ENCODE measurements at regions not wholly inside any gene's neighbourhood (a gene's known extent, or its start where the extent isn't known, plus 50 kb on each side); places are given as distances from the start of the nearest gene placed in this dataset.

DNA sequence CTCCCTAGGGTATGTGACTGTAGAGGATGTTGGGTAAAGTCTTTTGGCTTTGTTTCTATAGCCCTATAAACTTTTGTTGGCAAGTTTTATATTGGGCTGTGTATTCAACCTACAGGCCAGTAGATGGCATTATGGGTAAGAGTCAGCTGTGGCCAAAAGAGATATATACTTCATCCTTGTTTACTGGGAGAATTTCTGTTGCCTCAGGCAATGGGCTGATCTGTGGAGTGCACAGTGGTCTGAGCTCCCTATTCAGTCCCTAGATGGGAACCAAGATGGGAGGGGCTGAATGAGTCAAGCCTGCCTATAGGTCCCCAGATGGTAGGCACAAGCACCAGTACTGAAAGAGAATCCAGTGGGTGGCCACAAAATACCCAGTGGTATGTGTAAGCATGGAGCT lies 580.6 kb downstream of the EPHA5 start:
- TF ChIP-seq NFRKB (IDR thresholded peaks at IDR 0.05) (no peak), TARDBP (IDR thresholded peaks at IDR 0.05) (no peak), FOXM1 (IDR thresholded peaks at IDR 0.05; ENCODE audit: borderline replicate concordance) (no peak), ZNF384 (IDR thresholded peaks at IDR 0.05) (no peak), CTBP1 (IDR thresholded peaks at IDR 0.05; ENCODE audit: borderline replicate concordance) (no peak), SP1 (IDR thresholded peaks at IDR 0.05) (no peak), FOXA1 (IDR thresholded peaks at IDR 0.05) (no peak), HDGF (IDR thresholded peaks at IDR 0.05; ENCODE audit: borderline replicate concordance) (no peak), LEF1 (IDR thresholded peaks at IDR 0.05; ENCODE audit: borderline replicate concordance) (no peak), SUZ12 (IDR thresholded peaks at IDR 0.05) (no peak), BHLHE40 (IDR thresholded peaks at IDR 0.05; ENCODE audit: borderline replicate concordance) (no peak), ARNT (IDR thresholded peaks at IDR 0.05) (no peak)
- TF ChIP-seq, protein P1, sequence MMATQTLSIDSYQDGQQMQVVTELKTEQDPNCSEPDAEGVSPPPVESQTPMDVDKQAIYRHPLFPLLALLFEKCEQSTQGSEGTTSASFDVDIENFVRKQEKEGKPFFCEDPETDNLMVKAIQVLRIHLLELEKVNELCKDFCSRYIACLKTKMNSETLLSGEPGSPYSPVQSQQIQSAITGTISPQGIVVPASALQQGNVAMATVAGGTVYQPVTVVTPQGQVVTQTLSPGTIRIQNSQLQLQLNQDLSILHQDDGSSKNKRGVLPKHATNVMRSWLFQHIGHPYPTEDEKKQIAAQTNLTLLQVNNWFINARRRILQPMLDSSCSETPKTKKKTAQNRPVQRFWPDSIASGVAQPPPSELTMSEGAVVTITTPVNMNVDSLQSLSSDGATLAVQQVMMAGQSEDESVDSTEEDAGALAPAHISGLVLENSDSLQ (IDR thresholded peaks at IDR 0.05) = no peak
